GM19240 (cell line): ENCODE measurements at regions not wholly inside any gene's neighbourhood (a gene's known extent, or its start where the extent isn't known, plus 50 kb on each side); places are given as distances from the start of the nearest gene placed in this dataset.
"Not testable (repeated sequence)": the region's sequence is repeated elsewhere in the genome, so short reads cannot be mapped to it uniquely, and the experiment has no call there.

ENCODE experiments used
- DNase-seq: peaks from one replicate; pipeline ENCODE4 v3.0.0; 2011; ENCODE audit warnings: low spot score; ENCODE audit not compliant: insufficient read length

- not testable (repeated sequence) for DNase-seq
These were observed 76.6 kb downstream of the LAT start for GRCh38 chr16:29061467-29061921.

- not testable (repeated sequence) for DNase-seq
These were observed 75.4 kb downstream of the LAT start for GRCh38 chr16:29060022-29060810.

- DNase-seq, result not testable (repeated sequence)
These were observed 74.7 kb downstream of the LAT start for GRCh38 chr16:29059575-29059974.
